Hepatocyte (in vitro differentiated cells): ENCODE measurements at regions not wholly inside any gene's neighbourhood (a gene's known extent, or its start where the extent isn't known, plus 50 kb on each side); places are given as distances from the start of the nearest gene placed in this dataset.

ENCODE experiments used
- DNase-seq: peaks from one replicate; pipeline ENCODE4 v3.0.0-alpha.2; 2016; ENCODE audit warnings: low spot score
- H2AFZ ChIP-seq: fragments of 200-600 bp; sonication (generic); 2 replicates; pipeline ENCODE4 v1.6.0; 2016; ENCODE audit warnings: antibody characterized with exemption, mild to moderate bottlenecking
- H3K27ac ChIP-seq: fragments of 200-600 bp; sonication (generic); 2 replicates; pipeline ENCODE4 v1.5.1; 2016; ENCODE audit warnings: mild to moderate bottlenecking
- H3K27me3 ChIP-seq: fragments of 200-600 bp; sonication (generic); 2 replicates; pipeline ENCODE4 v1.6.1; 2016
- H3K36me3 ChIP-seq: fragments of 200-600 bp; sonication (generic); replicated peaks from 2 replicates; pipeline ENCODE4 v1.5.1; 2016; ENCODE audit warnings: low read depth; ENCODE audit not compliant: insufficient read depth
- H3K4me1 ChIP-seq: fragments of 200-600 bp; sonication (generic); 2 replicates; pipeline ENCODE4 v1.5.1; 2016; ENCODE audit warnings: mild to moderate bottlenecking, moderate library complexity; ENCODE audit not compliant: insufficient read depth
- H3K4me2 ChIP-seq: fragments of 200-600 bp; sonication (generic); 2 replicates; pipeline ENCODE4 v1.6.0; 2016
- H3K4me3 ChIP-seq: fragments of 200-600 bp; sonication (generic); 2 replicates; pipeline ENCODE4 v1.5.1; 2016; ENCODE audit warnings: mild to moderate bottlenecking
- H3K79me2 ChIP-seq: fragments of 200-600 bp; sonication (generic); 2 replicates; pipeline ENCODE4 v1.6.0; 2017; ENCODE audit warnings: mild to moderate bottlenecking
- H3K9me2 ChIP-seq: fragments of 200-600 bp; sonication (generic); replicated peaks from 2 replicates; pipeline ENCODE4 v1.6.0; 2017; ENCODE audit warnings: mild to moderate bottlenecking; ENCODE audit not compliant: insufficient read depth
- H3K9me3 ChIP-seq: fragments of 200-600 bp; sonication (generic); 2 replicates; pipeline ENCODE4 v1.5.1; 2016; ENCODE audit warnings: low read depth, mild to moderate bottlenecking
- H4K20me1 ChIP-seq: fragments of 200-600 bp; sonication (generic); 2 replicates; pipeline ENCODE4 v1.6.0; 2016; ENCODE audit warnings: mild to moderate bottlenecking; ENCODE audit not compliant: insufficient read depth, poor library complexity, severe bottlenecking
- EZH2 ChIP-seq: fragments of 200-600 bp; sonication (generic); IDR thresholded peaks from 2 replicates; pipeline ENCODE4 v1.6.1; 2016; ENCODE audit warnings: antibody characterized with exemption, mild to moderate bottlenecking, borderline replicate concordance
- EZH2phosphoT487 ChIP-seq: fragments of 200-600 bp; sonication (generic); IDR thresholded peaks from one replicate; pipeline ENCODE4 v1.6.1; 2018; ENCODE audit warnings: antibody characterized with exemption, mild to moderate bottlenecking, low read depth, moderate library complexity; ENCODE audit not compliant: unreplicated experiment, severe bottlenecking
- WGBS: methylation state at CpG from one replicate; pipeline ENCODE4 v1.1.6; 2016; ENCODE audit warnings: low lambda C conversion rate; ENCODE audit errors: missing lambda C conversion rate; 5-methylcytosine and 5-hydroxymethylcytosine counted together
- TF ChIP-seq, protein P1 (sequence below): fragments of 200-600 bp; sonication (generic); IDR thresholded peaks from 2 replicates; pipeline ENCODE4 v1.5.1; 2016; ENCODE audit warnings: antibody characterized with exemption, mild to moderate bottlenecking; ENCODE audit not compliant: poor library complexity

DNA sequence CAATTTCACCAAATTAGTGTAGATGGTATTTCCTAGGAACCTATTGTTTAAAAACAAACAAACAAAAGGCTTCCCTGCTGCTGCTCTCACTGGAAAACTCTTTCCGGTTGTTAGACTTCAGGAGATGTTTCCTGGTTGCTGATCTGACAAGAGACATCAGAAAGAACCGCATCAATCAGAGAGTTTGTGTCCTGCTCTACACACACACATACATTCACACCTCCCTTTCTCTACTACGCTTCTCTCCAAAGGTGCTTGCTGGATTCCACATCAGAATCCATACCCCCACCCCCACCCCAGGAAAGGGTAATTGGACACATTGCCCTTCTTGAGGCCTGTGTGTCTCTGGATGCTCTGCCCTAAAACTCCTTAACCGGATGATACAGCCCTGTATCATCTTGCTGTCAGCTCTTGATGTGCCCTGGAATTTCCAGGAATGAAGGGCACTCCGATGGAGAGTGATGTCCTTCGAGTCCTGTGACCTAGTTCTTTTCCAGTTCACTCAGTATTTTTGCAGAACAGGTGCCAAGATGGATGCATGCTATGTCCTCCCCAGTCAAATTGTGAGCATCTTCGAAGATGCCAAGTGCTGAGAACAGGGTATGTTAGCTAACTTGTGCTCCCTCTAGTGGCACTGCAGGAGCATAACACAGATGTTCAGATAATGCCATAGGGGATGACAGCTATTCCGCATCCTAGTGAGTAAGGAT is 113.7 kb upstream of the SLC35F3 start:
- no peaks in the 10 kb centered on the region for H4K20me1 ChIP-seq
- H3K4me3 ChIP-seq, result no peak overlapping the region
- no peak overlapping the region for H2AFZ ChIP-seq
- no peak overlapping the region for H3K27ac ChIP-seq
- 53% methylated on average over 8 of the region's 8 CpGs for WGBS
- TF ChIP-seq, protein P1, sequence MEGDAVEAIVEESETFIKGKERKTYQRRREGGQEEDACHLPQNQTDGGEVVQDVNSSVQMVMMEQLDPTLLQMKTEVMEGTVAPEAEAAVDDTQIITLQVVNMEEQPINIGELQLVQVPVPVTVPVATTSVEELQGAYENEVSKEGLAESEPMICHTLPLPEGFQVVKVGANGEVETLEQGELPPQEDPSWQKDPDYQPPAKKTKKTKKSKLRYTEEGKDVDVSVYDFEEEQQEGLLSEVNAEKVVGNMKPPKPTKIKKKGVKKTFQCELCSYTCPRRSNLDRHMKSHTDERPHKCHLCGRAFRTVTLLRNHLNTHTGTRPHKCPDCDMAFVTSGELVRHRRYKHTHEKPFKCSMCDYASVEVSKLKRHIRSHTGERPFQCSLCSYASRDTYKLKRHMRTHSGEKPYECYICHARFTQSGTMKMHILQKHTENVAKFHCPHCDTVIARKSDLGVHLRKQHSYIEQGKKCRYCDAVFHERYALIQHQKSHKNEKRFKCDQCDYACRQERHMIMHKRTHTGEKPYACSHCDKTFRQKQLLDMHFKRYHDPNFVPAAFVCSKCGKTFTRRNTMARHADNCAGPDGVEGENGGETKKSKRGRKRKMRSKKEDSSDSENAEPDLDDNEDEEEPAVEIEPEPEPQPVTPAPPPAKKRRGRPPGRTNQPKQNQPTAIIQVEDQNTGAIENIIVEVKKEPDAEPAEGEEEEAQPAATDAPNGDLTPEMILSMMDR, result peak; percentile 89
- TF ChIP-seq EZH2phosphoT487, result no peak
- no peak overlapping the region for H3K4me2 ChIP-seq
- no peaks in the 10 kb centered on the region for H3K9me3 ChIP-seq
- no peaks in the 10 kb centered on the region for H3K9me2 ChIP-seq
- no peaks in the 10 kb centered on the region for H3K36me3 ChIP-seq
- peak; percentile 81 for DNase-seq
- no peaks in the 10 kb centered on the region for H3K27me3 ChIP-seq
- no peaks in the 10 kb centered on the region for H3K79me2 ChIP-seq
- no peaks in the 10 kb centered on the region for H3K4me1 ChIP-seq

DNA sequence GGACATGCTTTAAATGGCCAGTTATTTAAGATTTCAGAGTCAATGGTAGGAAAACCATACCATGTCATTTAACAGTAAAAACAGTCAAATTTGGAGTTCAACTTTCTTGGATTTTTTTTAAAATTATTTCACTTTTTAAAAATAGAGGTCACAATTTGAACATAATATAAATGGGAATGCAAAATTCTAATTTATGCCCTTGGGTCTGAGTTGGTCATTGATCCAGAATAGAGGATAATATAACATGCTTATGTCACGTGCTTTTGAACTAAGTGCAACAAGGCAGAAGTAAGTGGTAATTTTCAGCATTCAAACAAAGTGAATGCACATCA is 113.1 kb upstream of the SLC35F3 start:
- 19% methylated on average over 1 of the region's 1 CpG for WGBS

DNA sequence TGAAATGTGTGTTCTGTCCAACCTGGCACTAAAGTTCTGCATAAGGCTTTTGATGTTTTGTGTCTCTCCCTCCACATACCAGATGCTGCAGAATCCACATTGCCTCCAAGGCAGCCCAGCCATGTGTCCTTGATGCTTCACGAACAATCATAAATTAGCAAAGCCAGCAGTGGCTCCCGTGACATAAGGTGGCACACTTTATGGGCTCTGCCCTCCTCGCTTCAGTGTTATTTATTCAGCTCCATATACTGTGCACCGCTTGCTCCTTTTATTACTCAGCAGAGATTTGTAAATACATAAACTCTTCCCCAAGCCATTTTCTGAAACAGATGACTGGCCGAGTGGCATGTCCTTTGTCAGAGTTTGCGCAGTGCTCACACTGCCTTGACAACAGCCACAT is 112.8 kb upstream of the SLC35F3 start:
- Histone ChIP-seq H3K27me3 (no peaks in the 10 kb centered on the region), H3K4me3 (no peak overlapping the region), H3K4me2 (no peak overlapping the region), H3K9me3 (no peaks in the 10 kb centered on the region), H3K79me2 (no peaks in the 10 kb centered on the region), H3K9me2 (no peaks in the 10 kb centered on the region), H3K27ac (no peak overlapping the region), H3K4me1 (no peaks in the 10 kb centered on the region), H2AFZ (no peak overlapping the region), H4K20me1 (no peaks in the 10 kb centered on the region), H3K36me3 (no peaks in the 10 kb centered on the region)
- no peak for TF ChIP-seq EZH2
- DNase-seq, result no peak
- 77% methylated on average over 6 of the region's 6 CpGs for WGBS

More for the DNA sequence above, 113.1 kb upstream of the SLC35F3 start:
- Histone ChIP-seq H2AFZ (no peak overlapping the region), H3K27me3 (no peaks in the 10 kb centered on the region), H3K27ac (no peak overlapping the region), H3K4me2 (no peak overlapping the region), H3K79me2 (no peaks in the 10 kb centered on the region), H3K4me3 (no peak overlapping the region), H4K20me1 (no peaks in the 10 kb centered on the region), H3K9me2 (no peaks in the 10 kb centered on the region), H3K4me1 (no peaks in the 10 kb centered on the region), H3K36me3 (no peaks in the 10 kb centered on the region), H3K9me3 (no peaks in the 10 kb centered on the region)
- no peak for DNase-seq
- no peak for TF ChIP-seq EZH2phosphoT487
- TF ChIP-seq, protein P1, result no peak
- TF ChIP-seq EZH2, result no peak

DNA sequence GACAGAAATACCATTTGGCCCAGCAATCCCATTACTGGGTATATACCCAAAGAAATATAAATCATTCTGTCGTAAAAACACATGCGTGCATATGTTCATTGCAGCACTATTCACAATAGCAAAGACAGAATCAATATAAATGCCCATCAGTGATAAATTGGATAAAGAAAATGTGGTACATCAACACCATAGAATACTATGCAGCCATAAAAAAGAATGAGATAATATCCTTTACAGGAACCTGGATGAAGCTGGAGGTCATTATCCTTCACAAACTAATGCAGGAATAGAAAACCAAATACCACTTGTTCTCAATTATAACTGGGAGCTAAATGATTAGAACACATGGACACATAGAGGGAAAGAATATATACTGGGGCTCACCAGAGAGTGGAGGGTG is 109.6 kb upstream of the SLC35F3 start:
- no peaks in the 10 kb centered on the region for H3K79me2 ChIP-seq
- H3K9me2 ChIP-seq, result no peaks in the 10 kb centered on the region
- H3K27me3 ChIP-seq, result no peaks in the 10 kb centered on the region
- H3K4me1 ChIP-seq, result no peaks in the 10 kb centered on the region
- H2AFZ ChIP-seq, result no peak overlapping the region
- TF ChIP-seq EZH2, result no peak
- no peak for TF ChIP-seq EZH2phosphoT487
- TF ChIP-seq, protein P1, result no peak
- no peak overlapping the region for H3K4me2 ChIP-seq
- H3K4me3 ChIP-seq, result no peak overlapping the region
- 100% methylated on average over 2 of the region's 2 CpGs for WGBS
- no peaks in the 10 kb centered on the region for H4K20me1 ChIP-seq
- H3K27ac ChIP-seq, result no peak overlapping the region
- H3K36me3 ChIP-seq, result no peaks in the 10 kb centered on the region
- no peaks in the 10 kb centered on the region for H3K9me3 ChIP-seq
- DNase-seq, result no peak
